ENCODE measurements at regions not wholly inside any gene's neighbourhood (a gene's known extent, or its start where the extent isn't known, plus 50 kb on each side); places are given as distances from the start of the nearest gene placed in this dataset.
A peak's percentile ranks its signal among the peaks of the same experiment; 100 is the strongest.

DNA sequence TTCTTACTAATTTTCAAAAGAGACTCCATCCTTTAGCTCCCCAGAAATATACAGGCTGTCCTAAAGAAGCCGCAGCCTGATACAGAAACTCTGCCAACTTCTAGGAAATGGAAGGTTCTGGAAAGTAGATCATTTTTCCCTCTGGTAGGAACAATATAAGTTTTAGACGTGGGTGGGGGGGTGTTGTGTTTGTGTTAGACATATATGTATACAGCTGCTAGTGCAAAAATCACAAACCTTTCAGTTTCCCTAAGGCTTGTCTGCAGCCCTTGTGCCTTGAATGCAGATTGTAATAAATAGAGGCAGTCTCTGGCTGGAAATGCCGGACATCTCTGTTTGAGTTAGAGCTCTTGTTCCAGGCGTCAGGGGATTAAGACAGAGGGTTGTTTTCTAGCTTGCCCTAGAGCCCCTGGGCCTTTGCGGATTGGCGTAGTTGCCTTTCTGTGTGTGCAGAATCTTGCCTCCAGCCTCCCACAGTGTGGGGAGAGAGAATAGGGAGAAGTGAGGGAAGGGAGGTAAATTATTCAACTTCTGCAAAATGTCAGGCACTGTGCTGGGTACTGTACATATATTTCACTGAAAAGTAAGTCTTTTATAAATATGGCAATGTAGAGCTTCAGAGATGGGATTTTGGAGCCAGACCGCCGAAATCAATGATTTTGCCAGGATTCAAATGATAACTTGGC is 269.7 kb downstream of the PRL start:
- no peak for DNase-seq (ENCODE audit: low read depth)

DNA sequence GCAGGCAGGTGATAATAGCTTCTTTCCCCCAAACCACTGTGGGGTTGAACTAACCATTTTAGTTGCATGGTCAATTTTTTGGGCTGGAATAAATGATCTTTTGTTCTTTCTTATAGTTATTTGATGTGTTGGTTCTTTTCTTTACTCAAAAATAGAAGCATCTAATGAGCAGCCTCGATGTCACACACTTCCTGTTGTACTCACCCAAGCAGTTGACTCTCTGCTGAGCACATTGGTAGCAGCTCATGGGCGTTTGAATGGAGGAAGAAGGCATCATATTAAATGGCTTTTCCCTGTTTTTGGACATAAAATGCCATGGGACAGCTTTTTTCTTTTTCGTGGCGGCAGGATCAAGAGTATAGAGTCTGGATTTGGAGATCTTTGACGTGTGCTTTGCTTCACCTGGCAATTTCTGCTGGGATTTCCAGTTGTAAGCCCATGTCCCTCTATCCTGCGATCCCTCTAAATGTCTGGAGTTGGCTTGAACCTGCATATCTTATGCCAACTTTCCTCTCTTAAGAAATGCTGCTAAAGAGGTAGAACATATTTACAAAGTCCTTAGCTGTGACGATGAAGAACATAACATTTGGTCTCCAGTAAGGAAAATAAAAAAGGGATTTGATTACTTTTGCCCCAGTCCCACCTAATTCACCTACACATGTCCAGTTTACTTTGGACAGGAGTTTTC is 268.3 kb downstream of the PRL start:
- no peak for DNase-seq (ENCODE audit: low read depth)

DNA sequence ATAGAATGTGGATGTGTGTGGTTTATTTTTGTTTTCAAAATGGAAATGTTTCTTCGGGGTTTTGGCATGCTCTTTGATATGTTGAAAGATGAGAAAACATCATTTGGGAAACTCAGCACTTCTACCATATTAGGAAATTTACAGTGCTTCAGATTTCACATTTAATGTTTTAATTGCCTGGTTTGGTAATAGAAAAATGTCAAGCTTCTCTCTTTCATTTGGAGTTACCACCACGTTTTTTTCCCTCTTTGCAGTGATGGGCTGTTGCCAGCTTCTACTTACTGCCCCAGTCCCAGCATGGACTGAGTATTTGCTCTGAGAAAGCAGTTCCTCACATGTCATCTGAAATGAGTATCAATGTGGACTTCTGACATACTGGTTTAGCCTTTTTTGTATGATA is 267.7 kb downstream of the PRL start:
- DNase-seq (ENCODE audit: low read depth): no peak

DNA sequence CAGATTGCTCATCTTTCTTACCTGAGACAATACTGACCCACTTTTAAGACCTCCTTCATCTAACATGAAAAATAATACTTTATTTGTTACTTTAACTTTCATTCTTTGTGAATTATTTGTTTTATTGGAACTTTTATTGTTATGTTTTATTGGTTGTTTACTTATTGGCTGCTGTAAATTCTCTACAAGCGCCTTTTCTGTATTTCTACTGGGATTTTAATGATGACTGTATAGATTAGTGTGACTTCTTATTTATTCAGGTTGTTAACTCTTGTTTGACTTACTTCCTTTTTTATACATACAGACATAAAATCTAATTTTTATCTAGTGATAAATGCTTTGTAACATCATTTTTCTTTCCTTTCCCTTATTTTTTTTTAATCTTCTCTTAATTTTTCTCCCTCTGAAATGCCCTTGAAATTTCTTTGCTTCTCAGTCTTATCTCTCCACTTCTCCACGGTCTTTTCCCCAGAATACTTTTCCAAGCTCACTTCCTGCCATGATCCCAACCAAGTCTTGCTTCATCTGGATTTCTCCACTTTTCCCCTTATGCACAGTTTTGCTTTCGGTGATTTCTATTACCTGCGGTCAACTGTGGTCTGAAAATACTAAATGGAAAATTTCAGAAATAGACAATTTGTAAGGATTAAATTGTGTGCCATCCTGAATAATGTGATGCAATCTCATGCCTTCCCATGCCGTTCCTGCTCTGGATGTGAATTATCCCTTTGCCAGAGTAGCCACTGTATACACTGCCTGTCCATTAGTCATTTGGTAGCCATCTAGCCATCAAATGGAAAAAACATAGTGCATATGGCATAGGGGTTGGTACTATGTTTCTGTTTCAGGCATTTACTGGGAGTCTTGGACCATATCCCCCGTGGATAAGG is 265.9 kb downstream of the PRL start:
- no peak for DNase-seq (ENCODE audit: low read depth)

DNA sequence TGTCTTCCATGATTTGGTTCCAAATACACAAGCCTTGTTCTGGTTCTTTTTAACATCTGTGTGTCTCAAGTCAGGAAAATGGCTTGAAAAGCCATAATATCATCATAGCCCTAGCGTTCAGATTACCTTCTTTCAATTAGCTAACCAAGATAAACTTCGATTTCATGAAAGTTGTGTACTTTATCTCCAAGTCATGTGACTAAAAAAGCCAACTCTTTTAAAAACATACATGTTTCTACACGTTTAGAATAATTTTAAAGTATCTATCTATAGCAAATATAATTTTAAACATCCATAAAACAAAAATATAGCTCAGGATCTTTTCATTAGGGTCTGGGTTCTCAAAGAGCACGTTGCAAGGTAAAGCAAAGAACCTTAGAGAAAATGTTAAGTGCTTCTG is 261.1 kb downstream of the PRL start:
- DNase-seq (ENCODE audit: low read depth): no peak

DNA sequence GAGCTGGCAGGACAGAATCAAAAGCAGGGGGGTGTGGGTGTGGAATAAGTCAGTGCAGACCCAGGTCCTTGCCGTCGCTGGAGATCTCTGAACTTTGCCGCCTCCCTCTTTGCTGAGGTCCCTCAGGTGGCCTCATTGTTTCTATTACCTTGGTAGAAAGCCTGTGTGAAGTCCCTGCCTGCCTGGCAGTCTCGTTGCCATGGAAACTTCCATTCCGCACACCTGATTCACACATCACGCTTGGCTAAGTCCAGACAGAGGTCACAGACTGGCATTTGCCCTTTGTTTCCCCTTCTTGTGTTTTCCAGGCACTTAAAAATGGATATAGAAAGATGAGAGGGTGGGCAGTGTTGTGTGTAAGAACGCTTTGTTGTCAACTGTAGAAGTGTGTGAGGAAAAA is 260.6 kb downstream of the PRL start:
- DNase-seq (ENCODE audit: low read depth): no peak

GRCh38 chr6:22036699-22037098 is 260.1 kb downstream of the PRL start:
- no peak for DNase-seq (ENCODE audit: low read depth)

DNA sequence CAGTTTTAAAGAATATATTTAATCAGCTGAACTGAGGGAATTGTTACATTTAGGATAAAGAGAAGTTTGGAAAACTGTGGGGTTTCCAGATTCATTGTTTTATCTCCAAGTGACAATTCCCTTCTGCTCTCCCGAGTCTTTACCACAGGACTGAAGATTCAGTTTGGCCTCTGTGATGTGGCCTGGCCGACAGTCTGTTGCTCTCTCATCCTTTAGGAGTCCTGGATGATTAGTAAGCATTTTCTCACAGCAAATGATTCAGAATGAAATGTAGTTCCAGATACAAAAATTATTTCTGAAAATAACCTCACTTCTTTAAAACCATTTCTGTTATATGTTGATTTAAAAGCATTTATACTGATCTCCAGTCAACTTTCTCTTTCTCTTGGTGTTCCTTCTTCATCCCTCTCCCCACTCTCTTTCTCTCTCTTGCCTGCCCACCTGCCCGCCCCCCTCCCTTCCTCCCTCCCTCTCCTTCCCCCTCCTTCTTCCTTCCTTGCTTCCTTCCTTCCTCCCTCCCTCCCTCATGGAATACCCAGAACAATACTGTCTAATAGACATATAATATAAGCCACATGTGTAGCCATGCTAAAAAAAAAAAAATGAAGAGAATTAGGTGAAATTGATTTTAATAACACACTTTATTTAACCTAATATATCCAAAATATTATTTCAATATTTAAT is 254.9 kb downstream of the PRL start:
- DNase-seq (ENCODE audit: low read depth): no peak

DNA sequence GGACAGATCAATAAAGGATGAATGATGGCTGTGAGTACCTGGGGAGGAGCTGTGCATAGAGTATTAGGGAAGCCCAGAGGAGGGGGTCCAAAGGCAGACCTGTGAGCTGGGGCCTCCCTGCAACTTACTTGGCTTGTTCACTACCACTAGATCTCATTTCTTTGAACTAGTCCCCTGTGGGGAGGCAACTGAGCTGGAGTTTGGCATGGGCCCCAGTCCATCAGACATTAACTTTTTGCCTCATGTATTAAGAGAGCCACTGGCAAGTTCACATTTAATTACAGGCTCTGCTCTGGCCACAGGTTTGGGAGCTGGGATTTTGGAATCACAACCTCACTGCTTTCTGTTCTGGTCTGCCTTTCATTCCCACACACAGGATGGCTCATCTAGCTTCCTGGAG is 254.1 kb downstream of the PRL start:
- DNase-seq (ENCODE audit: low read depth): no peak

- DNase-seq (ENCODE audit: low read depth): no peak
Measured at GRCh38 chr6:22043284-22043962, 253.4 kb downstream of the PRL start.

GRCh38 chr6:22045261-22045912 is 251.4 kb downstream of the PRL start:
- DNase-seq (ENCODE audit: low read depth): no peak

- no peak for DNase-seq (ENCODE audit: low read depth)
Measured at GRCh38 chr6:22049002-22049401, 247.8 kb downstream of the PRL start.

GRCh38 chr6:22053391-22053997 is 243.3 kb downstream of the PRL start:
- DNase-seq (ENCODE audit: low read depth): no peak

DNA sequence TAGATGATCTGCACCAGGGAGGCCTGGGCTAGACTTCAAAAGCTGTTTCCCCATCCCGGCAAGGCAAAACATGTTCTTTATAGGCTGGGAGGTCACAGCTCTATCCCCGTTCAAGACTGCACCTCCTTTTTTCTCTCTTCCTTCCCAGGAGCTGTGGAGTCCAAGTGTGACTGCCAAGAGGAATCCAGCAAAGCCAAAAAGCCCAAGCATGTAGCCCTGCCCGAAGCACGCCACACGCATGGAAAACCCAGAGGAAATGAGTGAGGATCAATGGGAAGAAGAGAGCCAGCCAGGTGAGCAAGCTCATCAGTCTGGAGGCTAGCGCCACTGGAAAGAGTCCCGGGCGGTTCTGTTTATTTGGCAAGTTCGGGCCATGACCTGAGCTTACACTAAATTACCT is 240.4 kb downstream of the PRL start:
- DNase-seq (ENCODE audit: low read depth): no peak

GRCh38 chr6:22057962-22058361 is 238.9 kb downstream of the PRL start:
- no peak for DNase-seq (ENCODE audit: low read depth)

- no peak for DNase-seq (ENCODE audit: low read depth)
Measured at GRCh38 chr6:22059126-22059525, 237.7 kb downstream of the PRL start.

GRCh38 chr6:22059946-22060345 is 236.9 kb downstream of the PRL start:
- DNase-seq (ENCODE audit: low read depth): no peak

- DNase-seq (ENCODE audit: low read depth): peak; percentile 28
Measured at GRCh38 chr6:22062807-22063408, 233.9 kb downstream of the PRL start.

DNA sequence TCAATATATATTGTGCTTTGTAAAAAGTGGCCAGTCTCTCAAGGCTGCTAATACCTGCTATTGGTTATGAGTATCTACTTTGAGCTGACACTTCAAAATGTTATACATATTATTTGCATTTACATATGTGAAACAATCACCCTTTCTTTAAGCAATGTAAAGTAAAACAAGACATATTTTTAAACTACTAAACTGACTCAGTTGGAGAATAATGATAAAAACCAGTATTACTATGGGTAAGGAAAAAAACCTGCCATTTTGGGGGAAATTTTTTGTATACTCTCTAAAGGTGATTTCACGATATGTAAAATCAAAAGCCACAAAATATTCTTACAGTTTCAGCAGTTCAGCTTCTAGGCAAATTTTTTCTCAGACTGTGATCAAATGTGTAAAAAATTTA is 232.3 kb downstream of the PRL start:
- DNase-seq (ENCODE audit: low read depth): no peak

DNA sequence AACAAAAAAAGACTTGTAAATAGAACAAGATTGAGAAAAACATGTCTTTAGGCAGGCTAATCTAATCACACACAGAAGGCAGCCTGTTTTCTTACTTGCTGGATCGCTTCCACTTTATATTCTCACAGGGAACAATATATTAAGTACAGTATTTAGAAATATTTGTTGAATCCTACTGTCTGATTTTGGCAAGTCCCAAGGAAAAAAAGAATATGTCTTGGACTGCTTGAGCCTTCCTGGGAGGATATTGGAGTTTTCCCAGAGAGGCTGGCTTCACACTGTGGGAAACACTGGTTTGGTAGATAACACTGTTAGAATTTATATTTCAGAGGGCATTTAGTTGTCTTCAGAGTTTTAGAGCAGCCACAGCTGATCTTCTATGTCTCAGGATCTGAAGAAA is 229.7 kb downstream of the PRL start:
- DNase-seq (ENCODE audit: low read depth): no peak

All from stimulated activated CD8-positive, alpha-beta memory T cell treated with anti-CD3 and anti-CD28 coated beads, Interleukin-12 subunit alpha, Interleukin-12 subunit beta, amount 100 ng/mL, for 4 hours (primary cell).